GM21390 (cell line): ENCODE measurements at regions not wholly inside any gene's neighbourhood (a gene's known extent, or its start where the extent isn't known, plus 50 kb on each side); places are given as distances from the start of the nearest gene placed in this dataset.
"Not testable (repeated sequence)": the region's sequence is repeated elsewhere in the genome, so short reads cannot be mapped to it uniquely, and the experiment has no call there.

ENCODE experiments used
- ATAC-seq: cut with Tn5 transposase; IDR thresholded peaks from one replicate; pipeline ENCODE4 v1.9.1; 2021; ENCODE audit not compliant: unreplicated experiment

DNA sequence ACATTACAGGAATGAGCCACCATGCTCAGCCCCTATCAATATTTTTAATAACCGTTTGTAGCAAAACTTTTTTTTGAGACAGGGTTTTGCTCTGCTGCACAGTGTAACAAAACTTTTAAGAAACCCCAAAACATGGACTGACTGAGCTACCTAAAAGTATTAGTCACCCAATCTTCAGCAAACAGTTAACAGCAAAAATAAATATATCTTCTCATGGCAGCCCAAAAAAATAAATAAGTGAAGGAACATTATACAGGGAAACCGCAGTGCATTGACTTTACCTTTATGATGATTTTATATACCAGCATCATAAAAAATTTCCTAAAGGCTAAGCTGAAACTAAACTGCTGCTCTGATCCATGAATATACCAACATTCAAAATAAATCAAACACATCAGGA is 424.6 kb downstream of the METTL4 start:
- ATAC-seq = no peak

DNA sequence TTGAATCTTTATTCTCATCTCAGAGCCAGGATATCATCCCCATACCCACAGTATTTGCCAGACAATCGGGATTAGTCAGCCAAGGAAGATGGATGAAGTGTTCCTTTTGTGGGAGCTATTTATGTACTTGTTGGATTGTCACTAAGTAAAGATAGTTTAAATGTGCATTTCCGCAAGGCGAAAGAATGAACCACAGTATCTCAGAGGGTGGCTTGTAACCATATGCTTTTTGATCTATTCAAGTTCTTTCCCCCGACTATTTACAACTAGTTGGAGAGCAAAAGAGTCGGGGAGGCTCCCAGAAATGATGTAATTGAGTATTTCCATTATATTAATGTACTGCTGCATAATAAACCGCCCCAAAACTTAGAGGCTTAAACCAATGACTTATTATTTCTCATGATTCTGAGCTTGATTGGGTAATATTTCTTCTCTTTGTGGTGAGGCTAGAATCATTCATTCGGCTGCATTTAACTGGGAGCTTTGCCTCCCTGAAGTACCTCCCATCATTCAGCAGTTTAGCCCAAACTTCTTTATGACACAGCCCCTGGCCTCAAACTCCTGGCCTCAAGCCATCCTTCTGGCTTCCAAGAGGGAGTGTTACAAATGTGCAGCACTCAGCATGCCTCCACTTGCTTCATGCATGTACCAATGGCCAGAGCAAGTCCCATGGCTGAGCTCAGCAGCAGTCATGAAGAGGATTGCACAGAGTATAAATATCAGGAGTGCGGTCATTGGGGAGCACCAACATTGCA is 423.7 kb downstream of the METTL4 start:
- ATAC-seq = no peak

- ATAC-seq = no peak
Observed at GRCh38 chr18:2148823-2149222, 422.5 kb downstream of the METTL4 start.

DNA sequence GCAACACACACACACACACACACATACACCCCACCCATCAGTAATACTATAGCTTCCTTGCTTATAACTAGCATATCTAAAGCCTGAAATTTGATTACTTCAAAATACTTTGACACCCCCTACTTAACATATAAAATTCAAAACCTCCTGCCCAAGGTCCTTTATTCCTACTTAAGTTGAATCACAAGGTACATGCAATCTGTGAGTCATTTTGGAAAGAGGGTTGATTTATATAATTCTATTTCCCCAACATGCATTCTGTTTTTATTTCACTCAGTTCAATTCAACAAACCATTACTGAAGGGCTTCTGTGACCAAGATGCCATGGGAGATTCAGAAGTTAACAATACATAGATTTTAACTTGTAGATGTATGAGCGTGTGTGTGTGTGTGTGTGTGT is 420.7 kb downstream of the METTL4 start:
- ATAC-seq = no peak

GRCh38 chr18:2154278-2154677 is 417.0 kb downstream of the METTL4 start:
- ATAC-seq = no peak

- no peak for ATAC-seq
Observed at GRCh38 chr18:2164644-2165550, 406.4 kb downstream of the METTL4 start.

GRCh38 chr18:2166876-2167275 is 404.4 kb downstream of the METTL4 start:
- not testable (repeated sequence) for ATAC-seq

- ATAC-seq = no peak
Observed at GRCh38 chr18:2168022-2168421, 403.3 kb downstream of the METTL4 start.

GRCh38 chr18:2169656-2170055 is 401.6 kb downstream of the METTL4 start:
- no peak for ATAC-seq

- no peak for ATAC-seq
Observed at GRCh38 chr18:2171840-2172625, 399.3 kb downstream of the METTL4 start.

- no peak for ATAC-seq
Observed at GRCh38 chr18:2172881-2173280, 398.4 kb downstream of the METTL4 start.

- no peak for ATAC-seq
Observed at GRCh38 chr18:2173486-2173885, 397.8 kb downstream of the METTL4 start.

DNA sequence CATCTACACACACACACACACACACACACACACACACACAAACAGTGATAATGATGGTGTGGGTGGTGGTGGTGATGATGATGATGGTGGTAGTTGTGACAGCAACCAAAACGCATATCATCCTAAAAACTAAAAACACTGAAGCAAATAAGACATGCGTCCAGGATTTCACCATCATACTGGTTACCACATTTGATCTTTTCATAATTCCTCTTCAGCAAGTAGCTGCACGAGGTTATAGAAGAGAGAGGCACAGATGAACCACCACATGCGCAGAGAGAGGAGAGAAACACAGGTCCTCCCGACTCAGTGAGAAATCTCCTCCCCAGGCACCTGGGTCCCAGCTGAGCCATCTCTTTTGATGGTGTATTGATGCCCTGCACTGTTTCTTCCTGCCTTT is 393.3 kb downstream of the METTL4 start:
- no peak for ATAC-seq

- ATAC-seq = no peak
Observed at GRCh38 chr18:2179498-2180183, 391.7 kb downstream of the METTL4 start.

- ATAC-seq = no peak
Observed at GRCh38 chr18:2180586-2180985, 390.7 kb downstream of the METTL4 start.

DNA sequence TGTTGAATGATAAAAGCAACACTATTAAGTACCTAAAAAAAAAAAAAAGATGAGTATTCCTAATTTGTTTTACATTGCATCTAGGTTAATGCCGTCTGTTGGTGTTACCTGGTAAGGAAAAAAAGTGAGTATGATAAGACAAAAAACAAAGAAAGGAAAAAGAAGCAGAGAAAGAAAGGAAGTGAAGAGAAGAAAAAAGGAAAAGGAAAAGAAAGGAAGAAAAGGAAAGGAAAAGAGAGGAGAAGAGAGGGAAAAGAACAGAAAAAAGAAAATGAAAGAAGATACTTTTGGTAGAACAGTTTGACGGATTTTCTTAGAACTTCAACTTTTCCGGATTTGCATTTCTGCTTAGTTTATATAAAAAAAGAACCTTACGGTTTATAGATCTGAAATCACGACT is 387.9 kb downstream of the METTL4 start:
- no peak for ATAC-seq

- ATAC-seq = no peak
Observed at GRCh38 chr18:2186967-2187366, 384.3 kb downstream of the METTL4 start.

- ATAC-seq = no peak
Observed at GRCh38 chr18:2188258-2188657, 383.0 kb downstream of the METTL4 start.

DNA sequence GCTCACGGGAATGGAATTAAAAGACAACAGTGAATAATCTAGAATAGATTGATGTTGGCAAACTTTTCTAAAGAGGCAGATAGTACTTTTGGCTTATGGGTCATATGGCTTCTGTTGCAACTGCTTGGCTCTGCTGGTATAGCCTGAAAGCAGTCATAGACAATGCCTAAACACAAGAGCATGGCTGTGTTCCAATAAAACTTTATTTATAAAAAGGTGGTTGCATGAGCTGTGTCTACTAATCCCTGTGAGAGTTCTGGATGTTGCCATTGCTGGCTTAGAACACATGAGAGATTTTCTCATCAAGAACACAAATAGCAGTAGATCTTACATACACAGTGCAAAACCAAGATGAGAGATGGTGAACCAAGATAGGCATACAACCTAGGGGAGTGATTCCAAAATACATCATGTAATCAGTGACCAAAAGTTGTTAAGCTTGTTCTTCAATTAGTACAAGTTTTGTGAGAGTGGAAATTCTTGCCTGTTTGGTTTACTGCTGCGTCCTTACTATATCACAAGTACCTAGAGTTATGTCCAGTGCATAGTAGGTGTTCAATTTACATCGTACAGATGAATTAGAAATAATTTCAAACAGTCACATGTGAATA is 380.0 kb downstream of the METTL4 start:
- no peak for ATAC-seq

DNA sequence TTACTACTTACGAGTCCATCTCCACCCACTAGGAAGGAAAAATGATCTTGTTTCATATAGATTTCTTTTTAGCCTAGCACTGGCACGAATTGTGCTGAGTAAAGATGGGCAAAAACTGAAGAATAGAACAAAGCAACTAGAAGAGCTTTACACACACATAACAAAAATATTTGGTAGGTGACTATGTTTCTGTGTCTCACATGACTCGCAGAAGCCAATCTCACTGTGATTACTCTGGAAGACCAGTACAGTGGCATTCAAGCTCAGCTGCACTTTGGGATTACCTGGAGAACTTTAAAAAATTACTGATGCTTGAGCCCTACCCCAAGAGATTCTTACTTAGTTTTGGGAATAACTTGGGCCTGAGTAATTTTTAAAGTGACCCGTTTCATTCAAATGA is 378.7 kb downstream of the METTL4 start:
- no peak for ATAC-seq
